Lower leg skin (tissue), 4 donors: ENCODE measurements at regions not wholly inside any gene's neighbourhood (a gene's known extent, or its start where the extent isn't known, plus 50 kb on each side); places are given as distances from the start of the nearest gene placed in this dataset.

Source experiments
- DNase-seq, 2 donors: peaks; one replicate each; pipeline ENCODE4 v3.0.0-alpha.2; 2019; ENCODE audit warnings: low spot score in 2 of 2
- H3K4me3 ChIP-seq: fragments of 200-600 bp; sonication (generic); 2 replicates; pipeline ENCODE4 v1.5.1; 2017; ENCODE audit warnings: mild to moderate bottlenecking, low read depth; ENCODE audit not compliant: poor library complexity, severe bottlenecking
- CTCF ChIP-seq, 3 donors: fragments of 450-650 bp; IDR thresholded peaks; one replicate each; pipeline ENCODE4 v1.5.1; 2016; ENCODE audit warnings: antibody characterized with exemption in 3 of 3, mild to moderate bottlenecking in 3 of 3, moderate library complexity in 2 of 3
- POLR2A ChIP-seq, 2 donors: fragments of 450-650 bp; IDR thresholded peaks; one replicate each; pipeline ENCODE4 v1.6.1; 2016 to 2017; ENCODE audit warnings: antibody characterized with exemption in 2 of 2, mild to moderate bottlenecking in 1 of 2, moderate library complexity in 1 of 2
- WGBS, 2 donors: methylation state at CpG; one replicate each; pipeline ENCODE4 v1.1.5; 2018; 5-methylcytosine and 5-hydroxymethylcytosine counted together
- intact Hi-C: fragments of 100-400 bp; cut with DNase I; formaldehyde crosslinking; loops from one replicate; pipeline ENCODE4 v1.15.0; 2023; ENCODE audit warnings: low total_unique reads

DNA sequence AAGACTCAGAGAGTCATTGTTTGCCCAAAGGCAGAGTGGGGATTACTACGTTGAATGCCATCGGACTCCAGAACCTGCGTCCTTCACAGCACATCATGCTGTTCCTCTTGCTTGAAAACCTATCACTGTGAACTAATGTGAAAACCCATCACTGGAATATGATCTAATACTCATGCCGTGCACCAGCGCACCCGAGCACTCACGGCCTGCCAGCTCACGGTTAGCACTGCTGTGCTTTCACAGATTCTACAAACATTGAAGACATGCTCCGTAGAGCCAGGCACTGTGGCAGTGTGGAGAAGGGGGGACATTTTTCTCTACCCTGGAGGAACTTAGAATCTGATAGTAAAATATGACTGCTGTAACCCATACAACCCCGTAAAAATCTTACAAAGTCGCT, 350.4 kb downstream of the C16orf95 start:
- intact Hi-C loops = no loop called here
- 93 to 96% methylated on average over 11 of the region's 11 CpGs for WGBS, 2 donors
- DNase-seq = no peak
- TF ChIP-seq CTCF (IDR thresholded peaks at IDR 0.05) (no peak), POLR2A (IDR thresholded peaks at IDR 0.05) (no peak)
- H3K4me3 ChIP-seq = no peak overlapping the region

GRCh38 chr16:86968866-86969265, 348.3 kb downstream of the C16orf95 start:
- no peak overlapping the region for H3K4me3 ChIP-seq
- no peak for DNase-seq
- WGBS, 2 donors = 45 to 68% methylated on average over 16 of the region's 16 CpGs
- TF ChIP-seq POLR2A (IDR thresholded peaks at IDR 0.05) (no peak), CTCF (IDR thresholded peaks at IDR 0.05) (no peak)
- intact Hi-C loops = loop anchor here (1.0 kb wide), 1 partner anchor 49 kb away; no protein-coding TSS in a partner anchor

DNA sequence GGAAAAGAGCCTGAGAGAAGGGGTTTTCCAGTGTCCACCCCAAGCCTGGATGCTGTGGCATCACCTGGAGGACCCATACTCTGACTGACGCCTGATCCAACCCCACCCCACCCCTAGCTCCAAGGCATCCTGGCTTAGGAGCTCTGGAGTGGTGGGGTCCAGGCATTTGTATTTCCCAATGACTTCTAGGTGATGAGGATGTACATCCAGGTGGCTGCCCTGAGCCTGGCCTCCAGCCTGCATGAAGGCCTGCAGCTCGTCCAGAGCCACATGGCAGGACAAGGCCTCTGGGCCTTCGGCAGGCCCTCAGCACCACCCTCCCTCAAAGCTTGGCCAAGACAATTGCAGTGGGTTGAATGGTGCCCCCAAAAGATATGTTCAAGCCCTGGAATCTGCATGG, 347.5 kb downstream of the C16orf95 start:
- no peak for DNase-seq
- intact Hi-C loops = loop anchor here (1.0 kb wide), 1 partner anchor 49 kb away; no protein-coding TSS in a partner anchor
- no peak for TF ChIP-seq CTCF (IDR thresholded peaks at IDR 0.05)
- no peak for TF ChIP-seq POLR2A (IDR thresholded peaks at IDR 0.05)
- no peak overlapping the region for H3K4me3 ChIP-seq
- WGBS, 2 donors = 89 to 96% methylated on average over 3 of the region's 3 CpGs

GRCh38 chr16:86970279-86970678, 346.9 kb downstream of the C16orf95 start:
- no peak for DNase-seq
- TF ChIP-seq POLR2A (IDR thresholded peaks at IDR 0.05) (no peak), CTCF (IDR thresholded peaks at IDR 0.05) (no peak)
- WGBS, 2 donors = 84 to 88% methylated on average over 6 of the region's 6 CpGs
- no peak overlapping the region for H3K4me3 ChIP-seq
- intact Hi-C loops = no loop called here

DNA sequence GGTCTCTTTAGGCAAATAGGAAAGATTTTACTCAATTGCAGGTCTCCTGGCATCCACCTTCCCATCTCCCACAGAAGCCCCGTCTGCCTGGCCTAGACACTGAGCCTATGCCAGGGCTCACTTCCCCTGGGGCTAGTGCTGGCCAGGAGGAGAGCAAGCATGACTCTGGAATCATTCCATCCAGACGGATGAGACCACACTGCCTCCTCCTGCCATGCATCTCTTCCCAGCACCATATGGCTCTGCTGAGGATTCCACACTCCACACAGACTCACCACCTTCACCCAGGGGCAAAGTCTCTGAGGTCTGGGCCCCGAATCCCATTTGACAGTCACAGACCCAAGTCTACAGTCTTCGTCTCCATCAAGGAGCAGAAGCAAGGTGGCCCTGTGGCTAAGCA, 346.5 kb downstream of the C16orf95 start:
- intact Hi-C loops = no loop called here
- H3K4me3 ChIP-seq = no peak overlapping the region
- no peak for DNase-seq
- TF ChIP-seq POLR2A (IDR thresholded peaks at IDR 0.05) = no peak
- TF ChIP-seq CTCF (IDR thresholded peaks at IDR 0.05) = no peak
- 62 to 73% methylated on average over 4 of the region's 4 CpGs for WGBS, 2 donors

GRCh38 chr16:86971251-86971650, 345.9 kb downstream of the C16orf95 start:
- 59 to 64% methylated on average over 8 of the region's 8 CpGs for WGBS, 2 donors
- DNase-seq = no peak
- TF ChIP-seq POLR2A (IDR thresholded peaks at IDR 0.05) = no peak
- TF ChIP-seq CTCF (IDR thresholded peaks at IDR 0.05) = no peak
- intact Hi-C loops = no loop called here
- no peak overlapping the region for H3K4me3 ChIP-seq
